IgD-negative memory B cell (primary cell): ENCODE measurements at regions not wholly inside any gene's neighbourhood (a gene's known extent, or its start where the extent isn't known, plus 50 kb on each side); places are given as distances from the start of the nearest gene placed in this dataset.
"Not testable (repeated sequence)": the region's sequence is repeated elsewhere in the genome, so short reads cannot be mapped to it uniquely, and the experiment has no call there.

ENCODE experiments used
- H3K27ac Mint-ChIP-seq, 3 donors: one replicate each; pipeline ENCODE4 v1.8.0; 2020 to 2022; ENCODE audit warnings: mild to moderate bottlenecking in 3 of 3, mixed read lengths in 3 of 3, moderate library complexity in 1 of 3
- H3K27me3 Mint-ChIP-seq: one replicate; pipeline ENCODE4 v1.8.0; 2021; ENCODE audit warnings: mixed read lengths
- H3K36me3 Mint-ChIP-seq: one replicate; pipeline ENCODE4 v1.8.0; 2020; ENCODE audit warnings: mild to moderate bottlenecking, mixed read lengths
- H3K4me1 Mint-ChIP-seq, 3 donors: one replicate each; pipeline ENCODE4 v1.8.0; 2020 to 2022; ENCODE audit warnings: mixed read lengths in 3 of 3, mild to moderate bottlenecking in 1 of 3
- H3K4me3 Mint-ChIP-seq, 4 donors: one replicate each; pipeline ENCODE4 v1.8.0; 2020 to 2022; ENCODE audit warnings: mild to moderate bottlenecking in 4 of 4, mixed read lengths in 4 of 4, moderate library complexity in 3 of 4
- H3K9me3 Mint-ChIP-seq, 3 donors: one replicate each; pipeline ENCODE4 v1.8.0; 2020 to 2021; ENCODE audit warnings: mixed read lengths in 3 of 3, mild to moderate bottlenecking in 1 of 3

DNA sequence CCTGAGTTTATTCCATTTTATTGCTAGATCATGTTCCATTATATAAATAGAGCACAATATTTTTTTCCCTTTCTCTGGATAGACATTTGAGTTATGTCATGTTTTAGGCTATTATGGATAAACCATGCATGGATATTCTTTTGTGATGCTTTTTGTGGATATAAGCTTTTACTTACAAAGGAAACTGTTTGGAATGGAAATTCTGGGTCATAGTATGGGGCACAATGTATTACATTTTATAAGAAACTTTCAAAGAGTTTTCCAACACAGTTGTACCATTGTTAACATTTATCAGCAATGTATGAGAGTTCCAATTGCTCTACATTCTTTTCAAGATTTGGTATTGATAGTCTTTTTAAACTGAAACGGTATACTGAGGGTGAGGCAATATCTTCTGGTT lies 749.4 kb downstream of the SOCS6 start:
- Mint-ChIP-seq H3K27ac (no peak overlapping the region), H3K36me3 (no peaks in the 10 kb centered on the region), H3K4me3 (no peak overlapping the region), H3K27me3 (no peaks in the 10 kb centered on the region), H3K9me3 (peaks cover 0 to 1% (median 0%) of the 10 kb centered on the region in 3 donors), H3K4me1 (no peaks in the 10 kb centered on the region)

- no peaks in the 10 kb centered on the region for H3K36me3 Mint-ChIP-seq
- no peaks in the 10 kb centered on the region for H3K4me1 Mint-ChIP-seq
- H3K4me3 Mint-ChIP-seq: no peak overlapping the region
- peaks cover 0 to 2% (median 1%) of the 10 kb centered on the region in 3 donors for H3K9me3 Mint-ChIP-seq
- no peak overlapping the region for H3K27ac Mint-ChIP-seq
- H3K27me3 Mint-ChIP-seq: no peaks in the 10 kb centered on the region
Measured at GRCh38 chr18:71036783-71037182, 747.9 kb downstream of the SOCS6 start.

- not testable (repeated sequence) for H3K27me3 Mint-ChIP-seq, H3K36me3 Mint-ChIP-seq, H3K27ac Mint-ChIP-seq, H3K4me1 Mint-ChIP-seq, H3K4me3 Mint-ChIP-seq, H3K9me3 Mint-ChIP-seq
Measured at GRCh38 chr18:71031296-71032191, 742.7 kb downstream of the SOCS6 start.

DNA sequence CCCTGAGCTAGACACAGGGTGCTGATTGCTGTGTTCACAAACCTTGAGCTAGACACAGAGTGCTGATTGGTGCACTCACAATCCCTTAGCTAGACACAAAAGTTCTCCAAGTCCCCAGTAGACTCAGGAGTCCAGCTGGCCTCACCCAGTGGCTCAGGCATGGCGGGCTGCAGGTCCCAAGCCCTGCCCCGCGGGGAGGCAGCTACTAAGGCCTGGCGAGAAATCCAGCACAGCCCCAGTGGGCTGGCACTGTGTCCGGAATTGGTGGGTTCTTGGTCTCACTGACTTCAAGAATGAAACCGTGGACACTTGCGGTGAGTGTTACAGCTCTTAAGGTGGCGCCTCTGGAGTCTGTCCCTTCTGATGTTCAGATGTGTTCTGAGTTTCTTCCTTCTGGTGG lies 741.2 kb downstream of the SOCS6 start:
- H3K36me3 Mint-ChIP-seq, H3K27ac Mint-ChIP-seq, H3K9me3 Mint-ChIP-seq, H3K4me3 Mint-ChIP-seq, H3K4me1 Mint-ChIP-seq, H3K27me3 Mint-ChIP-seq: not testable (repeated sequence)

DNA sequence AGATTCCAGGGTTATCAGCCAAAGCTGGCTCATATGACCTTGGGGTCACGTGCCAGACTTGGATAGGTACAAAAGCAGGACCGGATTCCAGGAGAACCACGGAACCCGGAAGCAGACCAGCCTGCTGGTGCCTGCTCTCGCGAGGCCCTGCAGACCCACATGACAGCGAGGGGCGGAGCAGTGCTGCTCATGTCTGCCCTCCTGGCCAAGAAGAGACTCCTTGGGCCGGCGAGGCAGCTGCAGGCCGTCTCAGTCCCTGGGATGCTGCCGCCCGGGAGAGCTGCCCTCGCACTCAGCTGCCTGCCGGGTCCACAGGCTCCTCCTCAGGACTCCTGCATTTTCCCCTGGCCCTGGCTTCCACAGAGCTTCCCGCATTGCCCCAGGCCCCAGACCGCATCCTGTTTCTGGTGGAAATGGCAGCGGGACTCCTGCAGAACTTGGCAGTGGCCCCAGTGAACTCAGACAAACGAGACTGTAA lies 739.5 kb downstream of the SOCS6 start:
- Mint-ChIP-seq H3K36me3 (no peaks in the 10 kb centered on the region), H3K4me3 (no peak overlapping the region), H3K27ac (no peak overlapping the region), H3K27me3 (no peaks in the 10 kb centered on the region), H3K9me3 (peaks cover 1 to 4% (median 4%) of the 10 kb centered on the region in 3 donors), H3K4me1 (no peaks in the 10 kb centered on the region)

GRCh38 chr18:71027531-71027930 lies 738.7 kb downstream of the SOCS6 start:
- peaks cover 1 to 4% (median 4%) of the 10 kb centered on the region in 3 donors for H3K9me3 Mint-ChIP-seq

GRCh38 chr18:71025505-71026225 lies 736.8 kb downstream of the SOCS6 start:
- Mint-ChIP-seq H3K27ac (no peak overlapping the region), H3K4me1 (no peaks in the 10 kb centered on the region), H3K4me3 (no peak overlapping the region), H3K36me3 (no peaks in the 10 kb centered on the region), H3K9me3 (peaks cover 2 to 4% (median 3%) of the 10 kb centered on the region in 3 donors), H3K27me3 (no peaks in the 10 kb centered on the region)

More at GRCh38 chr18:71027531-71027930, 738.7 kb downstream of the SOCS6 start:
- no peak overlapping the region for H3K27ac Mint-ChIP-seq
- no peaks in the 10 kb centered on the region for H3K36me3 Mint-ChIP-seq
- no peak overlapping the region for H3K4me3 Mint-ChIP-seq
- H3K27me3 Mint-ChIP-seq: no peaks in the 10 kb centered on the region
- no peaks in the 10 kb centered on the region for H3K4me1 Mint-ChIP-seq

DNA sequence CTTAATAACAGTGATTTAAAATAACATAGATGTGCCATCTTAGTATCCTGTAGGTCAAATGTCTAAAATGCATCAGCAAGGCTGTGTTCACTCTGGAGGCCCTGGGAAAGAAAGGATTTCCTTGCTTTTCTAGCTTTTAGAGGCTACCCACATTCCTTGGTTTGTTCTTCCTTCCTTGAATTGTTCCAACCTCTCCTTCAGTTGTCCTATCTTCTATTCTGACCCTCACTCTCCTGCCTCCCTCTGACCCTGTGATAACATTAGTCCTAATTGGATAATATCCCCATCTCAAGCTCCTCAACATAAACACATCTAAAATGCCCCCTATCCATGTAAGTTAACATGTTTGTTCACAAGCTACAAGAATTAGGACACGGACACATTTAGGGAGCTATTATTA lies 733.5 kb downstream of the SOCS6 start:
- no peaks in the 10 kb centered on the region for H3K4me1 Mint-ChIP-seq
- peaks cover 4 to 7% (median 5%) of the 10 kb centered on the region in 3 donors for H3K9me3 Mint-ChIP-seq
- no peak overlapping the region for H3K27ac Mint-ChIP-seq
- no peak overlapping the region for H3K4me3 Mint-ChIP-seq
- H3K27me3 Mint-ChIP-seq: no peaks in the 10 kb centered on the region
- H3K36me3 Mint-ChIP-seq: no peaks in the 10 kb centered on the region

- Mint-ChIP-seq H3K36me3 (no peaks in the 10 kb centered on the region), H3K27ac (no peak overlapping the region), H3K4me3 (no peak overlapping the region), H3K9me3 (peaks cover 3 to 5% (median 5%) of the 10 kb centered on the region in 3 donors), H3K4me1 (no peaks in the 10 kb centered on the region), H3K27me3 (no peaks in the 10 kb centered on the region)
Measured at GRCh38 chr18:71021030-71021362, 732.2 kb downstream of the SOCS6 start.

DNA sequence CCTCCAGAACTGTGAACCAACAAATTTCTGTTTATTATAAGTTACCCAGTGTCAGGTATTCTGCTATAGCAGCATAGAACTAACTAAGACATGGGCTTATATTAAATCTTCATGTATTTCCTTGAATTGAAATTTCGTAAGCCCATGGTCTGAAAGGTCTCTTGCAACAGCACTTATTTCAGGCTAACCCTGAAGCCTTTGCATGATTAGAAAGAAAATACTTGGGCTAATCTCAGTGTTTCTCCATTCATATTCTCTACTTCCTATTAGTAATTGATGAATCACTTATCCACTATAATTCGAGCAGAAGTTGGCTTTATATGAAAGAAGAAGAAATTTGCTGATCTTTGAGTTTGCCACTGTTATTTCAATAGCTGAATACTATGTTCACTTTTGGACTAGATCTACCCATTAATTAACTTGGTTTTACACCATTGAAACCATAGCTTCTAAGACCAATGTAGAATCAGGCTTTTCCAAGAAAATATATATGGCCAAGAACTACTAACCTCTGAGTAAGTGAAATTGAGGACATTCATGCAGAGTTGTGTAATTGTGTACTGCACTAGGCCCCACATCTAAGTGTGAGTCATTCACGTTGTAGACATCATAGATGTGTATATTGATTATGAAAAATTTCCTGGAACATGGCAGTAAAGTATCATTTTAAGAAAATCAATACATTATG lies 731.6 kb downstream of the SOCS6 start:
- H3K4me1 Mint-ChIP-seq: no peaks in the 10 kb centered on the region
- H3K4me3 Mint-ChIP-seq: no peak overlapping the region
- H3K27ac Mint-ChIP-seq: no peak overlapping the region
- peaks cover 3 to 5% (median 5%) of the 10 kb centered on the region in 3 donors for H3K9me3 Mint-ChIP-seq
- no peaks in the 10 kb centered on the region for H3K27me3 Mint-ChIP-seq
- no peaks in the 10 kb centered on the region for H3K36me3 Mint-ChIP-seq

DNA sequence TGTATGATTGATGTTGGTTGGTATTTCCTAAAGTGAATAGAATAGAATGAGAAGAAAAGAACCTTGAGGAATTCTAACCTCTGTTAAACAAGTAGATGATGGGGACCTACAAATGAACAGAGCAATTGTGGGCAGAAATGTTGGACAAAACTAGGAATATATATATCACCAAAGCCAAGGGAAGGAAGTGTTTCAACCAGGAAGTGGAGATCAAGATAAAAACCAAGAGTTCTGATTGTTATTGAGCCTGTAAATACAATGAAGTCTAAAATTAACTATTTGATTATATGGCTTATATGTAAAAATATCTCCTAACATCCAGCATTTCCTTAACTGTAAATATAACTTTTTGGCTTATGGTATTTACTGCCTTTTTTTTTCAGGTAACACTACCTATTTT lies 730.0 kb downstream of the SOCS6 start:
- no peaks in the 10 kb centered on the region for H3K27me3 Mint-ChIP-seq

GRCh38 chr18:71012789-71013188 lies 723.9 kb downstream of the SOCS6 start:
- Mint-ChIP-seq H3K9me3 (peaks cover 0 to 4% (median 3%) of the 10 kb centered on the region in 3 donors), H3K4me3 (no peak overlapping the region), H3K27ac (no peak overlapping the region), H3K27me3 (no peaks in the 10 kb centered on the region), H3K4me1 (no peaks in the 10 kb centered on the region), H3K36me3 (no peaks in the 10 kb centered on the region)

More for the DNA sequence above, 730.0 kb downstream of the SOCS6 start:
- H3K4me1 Mint-ChIP-seq: no peaks in the 10 kb centered on the region
- no peak overlapping the region for H3K4me3 Mint-ChIP-seq
- no peak overlapping the region for H3K27ac Mint-ChIP-seq
- peaks cover 3 to 5% (median 5%) of the 10 kb centered on the region in 3 donors for H3K9me3 Mint-ChIP-seq
- H3K36me3 Mint-ChIP-seq: no peaks in the 10 kb centered on the region

DNA sequence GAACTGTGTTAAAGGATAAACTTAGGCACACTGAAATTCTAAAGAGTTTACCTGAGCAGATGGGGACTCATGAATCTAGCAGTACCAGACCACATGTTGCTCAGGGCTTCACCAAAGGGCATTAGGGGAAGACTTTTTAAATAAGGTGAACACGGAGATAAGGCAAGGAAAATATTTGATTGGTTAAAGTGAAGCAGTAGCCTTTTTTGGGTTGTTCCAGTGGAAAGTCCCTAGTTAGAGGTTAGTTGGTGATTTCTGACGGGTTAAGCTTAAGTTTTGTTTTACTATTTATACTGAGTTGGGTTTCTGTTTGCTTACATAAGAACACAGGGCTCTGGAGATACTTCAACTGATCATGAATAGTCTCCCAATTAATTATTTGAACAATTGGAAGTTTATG lies 722.5 kb downstream of the SOCS6 start:
- Mint-ChIP-seq H3K27me3 (no peaks in the 10 kb centered on the region), H3K9me3 (peaks cover 0 to 4% (median 3%) of the 10 kb centered on the region in 3 donors), H3K4me1 (no peaks in the 10 kb centered on the region), H3K27ac (no peak overlapping the region), H3K36me3 (no peaks in the 10 kb centered on the region), H3K4me3 (no peak overlapping the region)

DNA sequence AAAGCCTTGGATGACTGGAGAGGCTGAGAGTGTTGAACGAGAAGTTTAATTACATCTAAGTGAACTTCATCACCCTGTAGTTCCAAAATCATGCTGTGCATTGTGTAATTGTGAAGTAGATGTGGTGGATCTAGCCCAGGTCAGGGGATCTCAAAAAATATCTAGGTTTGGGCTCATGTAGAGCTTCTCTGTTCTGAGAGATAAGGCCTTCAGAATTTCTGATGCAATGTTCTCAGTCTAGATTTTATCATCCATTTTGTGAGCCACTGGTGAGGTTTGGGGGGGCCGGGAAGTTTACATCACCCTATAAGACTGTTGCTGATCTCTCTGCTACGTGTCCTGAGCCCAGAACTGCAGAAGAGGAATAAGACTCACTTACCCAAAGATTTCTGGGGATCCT lies 719.4 kb downstream of the SOCS6 start:
- no peaks in the 10 kb centered on the region for H3K36me3 Mint-ChIP-seq
- H3K4me3 Mint-ChIP-seq: no peak overlapping the region
- H3K27ac Mint-ChIP-seq: no peak overlapping the region
- peaks cover 0 to 6% (median 3%) of the 10 kb centered on the region in 3 donors for H3K9me3 Mint-ChIP-seq
- H3K27me3 Mint-ChIP-seq: no peaks in the 10 kb centered on the region
- no peaks in the 10 kb centered on the region for H3K4me1 Mint-ChIP-seq

DNA sequence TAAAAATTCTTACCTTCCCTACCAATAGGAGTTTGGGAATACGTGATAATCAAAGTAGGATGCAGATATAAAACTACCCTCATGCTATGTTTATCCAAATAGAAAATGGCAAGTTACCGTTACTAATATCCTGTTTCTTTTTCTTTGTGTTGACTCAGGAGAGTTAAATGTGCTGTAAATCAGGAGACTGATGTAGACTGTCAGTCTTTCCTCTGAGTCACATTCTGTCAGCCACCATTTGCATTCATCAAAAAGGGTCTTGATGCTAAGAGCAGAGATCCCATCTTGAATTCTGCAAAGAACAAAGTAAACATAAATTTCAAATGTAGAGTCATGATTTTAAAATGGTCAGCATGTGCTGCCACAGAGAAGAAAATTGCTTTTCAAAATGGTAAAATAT lies 712.8 kb downstream of the SOCS6 start:
- Mint-ChIP-seq H3K27ac (no peak overlapping the region), H3K9me3 (peaks cover 2 to 6% (median 5%) of the 10 kb centered on the region in 3 donors), H3K4me1 (no peaks in the 10 kb centered on the region), H3K4me3 (no peak overlapping the region), H3K36me3 (no peaks in the 10 kb centered on the region), H3K27me3 (no peaks in the 10 kb centered on the region)
